HG03039 (cell line): ENCODE measurements at regions not wholly inside any gene's neighbourhood (a gene's known extent, or its start where the extent isn't known, plus 50 kb on each side); places are given as distances from the start of the nearest gene placed in this dataset.
"Not testable (repeated sequence)": the region's sequence is repeated elsewhere in the genome, so short reads cannot be mapped to it uniquely, and the experiment has no call there.

Experiments used
- ATAC-seq: cut with Tn5 transposase; IDR thresholded peaks from one replicate; pipeline ENCODE4 v1.9.1; 2021; ENCODE audit warnings: mild to moderate bottlenecking, moderate library complexity; ENCODE audit not compliant: unreplicated experiment

DNA sequence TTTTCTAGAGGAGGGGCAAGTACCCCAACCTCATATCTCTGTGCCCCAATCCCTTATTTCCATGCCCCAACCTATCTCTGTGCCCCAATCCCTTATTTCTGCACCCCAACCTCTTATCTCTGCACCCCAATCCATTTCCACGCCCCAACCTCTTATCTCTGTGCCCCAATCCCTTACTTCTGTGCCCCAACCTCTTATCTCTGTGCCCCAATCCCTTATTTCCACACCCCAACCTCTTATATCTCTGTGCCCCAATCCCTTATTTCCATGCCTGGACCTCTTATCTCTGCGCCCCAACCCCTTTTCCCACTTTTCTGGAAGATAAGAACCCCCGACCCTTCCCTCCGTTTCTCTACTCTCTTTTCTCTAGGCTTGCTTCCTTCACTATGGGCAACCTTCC, 199.0 kb downstream of the JRKL start:
- not testable (repeated sequence) for ATAC-seq

- ATAC-seq = no peak
Measured at GRCh38 chr11:96595011-96595410, 205.2 kb downstream of the JRKL start.

GRCh38 chr11:96607864-96608558, 218.2 kb downstream of the JRKL start:
- ATAC-seq = no peak

- no peak for ATAC-seq
Measured at GRCh38 chr11:96614101-96614500, 224.3 kb downstream of the JRKL start.

DNA sequence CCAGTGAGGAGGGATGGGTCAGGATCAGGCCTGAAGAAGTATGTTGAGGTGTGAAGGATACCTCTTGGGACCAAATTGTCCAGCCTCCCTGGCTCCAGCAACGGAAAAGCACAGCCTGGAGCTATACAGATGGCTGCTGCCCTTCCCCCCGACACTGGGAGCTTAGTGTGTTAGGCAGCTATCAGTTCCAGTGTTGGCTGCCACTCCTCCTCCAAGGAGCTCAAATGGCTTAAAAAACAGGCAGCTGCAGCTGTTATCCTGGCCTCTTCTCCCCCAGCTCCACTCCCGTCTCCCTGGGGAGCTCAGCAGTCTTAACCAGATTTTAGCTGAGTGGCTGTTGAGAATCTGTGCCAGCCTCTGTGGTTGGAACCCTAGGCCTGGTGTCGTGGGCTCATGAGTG, 225.0 kb downstream of the JRKL start:
- ATAC-seq = no peak

- ATAC-seq = no peak
Measured at GRCh38 chr11:96620464-96621044, 230.7 kb downstream of the JRKL start.

GRCh38 chr11:96621161-96621560, 231.3 kb downstream of the JRKL start:
- ATAC-seq = no peak

DNA sequence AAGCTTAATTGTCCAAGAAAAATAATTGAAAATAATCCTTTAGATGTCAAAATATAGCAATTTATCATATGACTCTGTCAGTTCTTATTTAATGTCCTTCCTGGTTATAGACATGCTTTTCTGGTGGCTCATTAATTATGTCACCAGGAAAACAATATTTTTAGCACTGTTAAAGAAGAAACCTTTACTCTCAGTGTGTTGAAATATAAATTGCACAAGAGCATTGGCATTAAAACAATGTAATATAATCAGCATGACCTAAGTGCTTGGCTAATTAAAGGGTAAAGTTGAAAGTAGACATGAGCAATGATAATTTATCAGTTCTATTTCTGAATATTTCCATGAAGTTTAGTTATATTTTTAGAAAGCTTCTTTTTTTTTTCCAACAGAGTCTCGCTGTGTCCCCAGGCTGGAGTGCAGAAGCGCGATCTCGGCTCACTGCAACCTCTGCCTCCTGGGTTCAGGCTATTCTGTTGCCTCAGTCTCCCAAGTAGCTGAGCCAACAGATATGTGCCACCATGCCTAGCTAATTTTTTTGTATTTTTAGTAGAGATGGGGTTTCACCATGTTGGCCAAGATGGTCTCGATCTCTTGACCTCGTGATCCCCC, 232.3 kb downstream of the JRKL start:
- ATAC-seq = no peak

- no peak for ATAC-seq
Measured at GRCh38 chr11:96624126-96624525, 234.3 kb downstream of the JRKL start.

GRCh38 chr11:96627376-96627775, 237.6 kb downstream of the JRKL start:
- ATAC-seq = no peak

DNA sequence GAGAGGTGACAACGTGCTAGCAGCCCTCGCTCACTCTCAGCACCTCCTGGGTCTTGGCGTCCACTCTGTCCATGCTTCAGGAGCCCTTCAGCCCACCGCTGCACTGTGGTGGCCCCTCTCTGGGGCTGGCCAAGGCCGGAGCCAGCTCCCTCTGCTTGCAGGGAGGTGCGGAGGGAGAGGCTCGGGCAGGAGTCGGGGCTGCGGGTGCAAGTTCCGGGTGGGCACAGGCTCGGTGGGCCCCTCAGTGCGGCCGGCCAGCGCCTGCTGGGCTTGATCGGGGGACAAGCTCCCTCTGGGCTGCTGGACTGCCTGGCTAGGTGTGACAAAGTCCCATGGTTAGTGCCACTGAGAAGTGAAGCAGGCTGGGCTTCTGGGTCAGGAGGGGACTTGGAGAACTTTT, 245.8 kb downstream of the JRKL start:
- ATAC-seq = no peak

- no peak for ATAC-seq
Measured at GRCh38 chr11:96641261-96641660, 251.4 kb downstream of the JRKL start.

DNA sequence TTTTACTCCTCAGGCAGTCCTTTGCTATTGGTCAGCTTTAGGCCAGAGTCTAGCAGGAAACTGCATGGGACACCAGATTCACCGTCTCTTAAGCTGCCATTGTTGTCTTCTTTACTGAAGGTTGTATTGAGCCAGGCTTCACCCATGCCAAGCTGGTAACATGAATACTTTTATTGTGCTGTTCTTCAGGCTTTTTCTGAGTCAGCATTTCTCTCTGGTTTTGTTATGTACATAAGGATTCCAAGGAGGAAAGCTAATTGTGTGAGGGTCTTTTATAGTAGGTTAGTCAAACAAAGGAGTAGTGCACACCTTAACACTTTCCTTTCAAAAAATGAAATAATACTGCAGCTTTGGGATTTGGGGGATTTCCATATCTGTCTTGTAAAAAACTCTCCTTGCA, 252.8 kb downstream of the JRKL start:
- no peak for ATAC-seq

GRCh38 chr11:96643173-96643572, 253.4 kb downstream of the JRKL start:
- ATAC-seq = no peak

DNA sequence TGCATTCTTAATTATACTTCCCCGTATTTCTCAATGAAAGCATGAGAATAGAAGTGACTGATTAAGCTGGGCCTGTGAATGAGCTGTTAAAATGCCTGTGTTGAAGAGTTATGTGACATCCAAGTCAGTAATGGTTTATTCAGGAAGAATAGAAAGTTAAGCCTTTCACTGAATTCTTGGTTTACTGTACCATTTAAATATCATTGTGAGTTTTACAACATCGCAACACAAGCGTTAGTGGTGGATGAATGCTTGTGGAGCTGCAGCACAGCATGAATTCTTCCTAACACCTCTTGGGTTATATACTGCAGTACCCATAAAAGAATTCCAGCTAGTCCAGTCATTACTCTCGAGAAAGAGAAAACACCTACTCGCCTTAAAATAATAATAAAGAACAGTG, 257.8 kb downstream of the JRKL start:
- ATAC-seq = no peak

DNA sequence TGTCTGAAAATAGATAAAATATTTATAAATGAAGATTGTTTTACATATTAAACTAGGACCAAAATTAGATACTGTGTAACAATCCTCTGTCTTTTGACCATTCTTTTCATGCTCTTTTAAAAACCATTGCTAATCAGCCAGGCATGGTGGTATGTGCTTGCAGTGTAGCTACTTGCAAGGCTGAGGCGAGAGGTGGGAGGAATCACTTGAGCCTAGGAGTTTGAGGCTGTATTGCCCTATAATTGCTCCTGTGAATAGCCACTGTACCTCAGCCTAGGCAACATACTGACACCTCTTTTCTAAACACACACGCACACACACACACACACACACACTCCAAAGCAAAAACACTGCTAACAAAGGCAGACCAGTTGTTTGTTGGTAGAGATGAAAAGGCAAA, 259.2 kb downstream of the JRKL start:
- no peak for ATAC-seq

- ATAC-seq = no peak
Measured at GRCh38 chr11:96652516-96652915, 262.7 kb downstream of the JRKL start.

DNA sequence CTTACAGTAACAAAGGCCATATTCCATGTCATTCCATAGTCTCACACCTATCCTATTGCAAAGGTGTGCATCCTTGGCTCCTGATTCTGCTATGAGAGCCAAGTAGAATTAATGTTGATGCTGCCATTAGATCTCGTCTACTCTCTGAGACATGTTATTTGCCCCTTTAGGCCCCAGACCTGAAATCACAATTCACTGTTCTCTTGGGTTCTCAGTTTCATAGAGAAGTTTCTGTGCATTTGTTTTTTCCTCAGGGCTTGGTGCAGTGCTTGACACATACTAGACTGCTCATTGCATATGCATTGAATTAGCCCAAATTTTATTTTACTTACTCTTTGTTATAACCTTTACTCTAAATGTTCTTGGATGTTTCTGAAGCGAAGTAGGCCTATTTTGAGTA, 265.7 kb downstream of the JRKL start:
- ATAC-seq = no peak

DNA sequence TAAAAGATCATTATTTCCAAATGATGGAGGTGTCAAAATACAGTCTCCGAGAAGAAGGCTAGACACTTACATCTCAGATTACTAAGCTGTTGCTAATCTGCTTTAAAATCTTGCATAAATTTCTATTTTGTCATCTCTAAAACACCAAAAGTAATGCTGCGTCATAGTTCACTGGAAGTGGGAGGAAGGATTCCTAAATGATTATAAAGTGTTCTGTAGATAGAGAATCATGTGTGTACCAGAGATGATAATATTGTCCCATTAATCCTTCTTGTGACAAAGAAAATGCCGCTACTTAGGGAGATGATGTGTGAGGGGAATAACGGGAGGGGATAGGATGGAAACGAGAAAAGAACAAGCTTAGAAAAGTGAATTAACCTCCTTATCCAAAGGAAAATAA, 268.6 kb downstream of the JRKL start:
- no peak for ATAC-seq

GRCh38 chr11:96664110-96664509, 274.3 kb downstream of the JRKL start:
- no peak for ATAC-seq

DNA sequence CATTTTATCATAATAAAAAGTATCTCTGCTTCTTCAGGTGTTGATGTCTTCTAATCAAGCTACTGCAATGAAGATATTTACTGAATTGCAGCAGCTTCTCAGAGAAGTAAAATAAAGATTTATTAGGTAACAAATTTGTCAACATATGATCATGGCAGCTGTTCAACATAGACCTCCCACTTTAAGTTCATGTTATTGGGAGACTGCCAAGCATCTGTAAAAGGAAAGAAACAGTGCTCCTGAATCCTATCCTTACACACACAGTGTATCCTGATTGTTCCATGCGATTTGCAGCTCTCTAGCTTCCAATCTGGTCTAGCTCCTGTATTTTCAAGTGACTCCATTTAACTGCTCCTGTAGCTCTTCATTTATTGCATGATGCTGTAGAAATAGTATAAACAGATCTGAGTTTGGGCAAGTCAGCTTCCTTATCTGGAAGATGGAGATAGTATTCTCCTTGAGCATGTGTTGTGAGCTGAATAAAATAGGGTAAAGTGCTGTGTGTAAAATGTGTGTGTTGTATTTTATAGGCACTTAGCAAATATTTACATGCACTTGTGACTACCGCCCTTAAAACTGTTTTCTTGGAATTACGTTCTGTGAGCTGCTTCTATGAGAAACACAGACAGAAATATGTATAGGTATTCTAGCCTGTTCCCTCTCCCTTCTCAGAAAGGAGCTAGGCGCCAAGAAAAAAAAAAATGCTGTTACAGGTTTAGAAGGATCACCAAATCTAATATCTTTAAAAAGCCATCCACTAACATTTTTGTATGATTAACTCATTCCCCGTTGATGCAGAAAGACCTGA, 290.6 kb downstream of the JRKL start:
- ATAC-seq = no peak
